ENCODE measurements at regions not wholly inside any gene's neighbourhood (a gene's known extent, or its start where the extent isn't known, plus 50 kb on each side); places are given as distances from the start of the nearest gene placed in this dataset.

GRCh38 chr2:220442012-220442411 is 814.6 kb downstream of the SLC4A3 start:
- H3K4me1 ChIP-seq (ENCODE audit: control insufficient read depth, insufficient read depth, low read length): peaks cover 21% of the 10 kb centered on the region
- no peak overlapping the region for H3K4me2 ChIP-seq (ENCODE audit: low read length)
- H3K36me3 ChIP-seq (ENCODE audit: insufficient read depth, low read length): no peaks in the 10 kb centered on the region
- H3K4me3 ChIP-seq (ENCODE audit: low read length): no peak overlapping the region
- no peaks in the 10 kb centered on the region for H3K27me3 ChIP-seq (ENCODE audit: control insufficient read depth, insufficient read depth, low read length)
- H3K9me3 ChIP-seq (replicated peaks; ENCODE audit: low read length): no peaks in the 10 kb centered on the region
- no peak overlapping the region for H3K9ac ChIP-seq (ENCODE audit: low read depth, low read length)

DNA sequence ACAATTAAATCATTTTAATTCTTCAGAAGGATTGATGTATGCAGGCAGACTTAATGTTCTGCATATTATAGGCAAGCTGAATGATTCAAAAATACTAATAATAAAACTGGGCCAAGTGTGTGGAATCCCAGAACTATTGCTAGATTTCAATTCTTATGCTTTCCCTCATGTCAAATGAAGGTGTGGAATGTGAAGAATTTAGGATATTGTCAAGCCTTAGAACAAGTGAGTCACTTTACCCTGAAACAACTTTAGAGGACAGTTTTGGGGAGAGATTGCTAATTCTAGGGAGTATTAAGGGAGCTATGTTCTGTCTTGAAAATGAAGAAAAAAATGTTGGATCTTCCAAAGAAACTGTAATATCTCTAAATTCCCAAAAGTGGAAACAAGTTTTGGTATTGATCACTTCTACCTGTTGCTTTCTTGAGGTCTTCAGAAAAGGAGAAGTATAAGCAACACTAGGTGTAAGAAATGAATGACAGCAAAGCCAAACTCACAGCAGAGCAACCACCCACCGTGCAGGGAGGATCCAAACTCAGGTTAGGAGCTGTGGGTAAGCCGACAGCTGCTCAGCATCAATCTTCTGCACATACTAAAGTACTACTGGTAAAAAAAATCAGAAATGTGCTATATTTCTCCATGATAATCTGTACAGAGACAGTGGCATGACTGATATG is 818.1 kb downstream of the SLC4A3 start:
- H3K4me2 ChIP-seq (ENCODE audit: low read length): peak overlapping the region; percentile 6
- H3K27me3 ChIP-seq (ENCODE audit: control insufficient read depth, insufficient read depth, low read length): no peaks in the 10 kb centered on the region
- peaks cover 21% of the 10 kb centered on the region for H3K4me1 ChIP-seq (ENCODE audit: control insufficient read depth, insufficient read depth, low read length)
- H3K9me3 ChIP-seq (replicated peaks; ENCODE audit: low read length): no peaks in the 10 kb centered on the region
- H3K9ac ChIP-seq (ENCODE audit: low read depth, low read length): no peak overlapping the region
- H3K4me3 ChIP-seq (ENCODE audit: low read length): no peak overlapping the region
- H3K36me3 ChIP-seq (ENCODE audit: insufficient read depth, low read length): no peaks in the 10 kb centered on the region

DNA sequence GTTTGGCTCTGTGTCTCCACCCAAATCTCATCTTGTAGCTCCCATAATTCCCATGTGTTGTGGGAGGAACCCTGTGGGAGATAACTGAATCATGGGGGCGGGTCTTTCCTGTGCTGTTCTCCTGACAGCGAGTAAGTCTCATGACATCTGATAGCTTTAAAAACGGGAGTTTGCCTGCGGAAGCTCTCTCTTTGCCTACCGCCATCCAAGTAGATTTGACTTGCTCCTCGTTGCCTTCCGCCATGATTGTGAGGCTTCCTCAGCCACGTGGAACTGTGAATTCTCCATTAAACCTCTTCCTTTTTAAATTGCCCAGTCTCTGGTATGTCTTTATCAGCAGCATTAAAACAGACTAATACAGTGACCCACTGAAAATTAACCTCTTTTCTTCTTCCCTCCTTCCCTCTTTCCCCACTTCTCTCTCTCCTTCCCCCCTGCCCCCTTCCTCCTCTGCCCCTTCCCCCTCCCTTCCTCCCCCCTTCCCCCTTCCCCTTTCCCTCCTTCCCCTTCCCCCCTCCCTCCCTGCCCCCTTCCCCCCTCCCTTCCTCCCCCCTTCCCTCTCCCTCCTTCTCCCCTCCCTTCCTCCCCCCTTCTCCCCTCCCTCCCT is 818.8 kb downstream of the SLC4A3 start:
- no peak overlapping the region for H3K4me3 ChIP-seq (ENCODE audit: low read length)
- H3K9ac ChIP-seq (ENCODE audit: low read depth, low read length): no peak overlapping the region
- H3K4me2 ChIP-seq (ENCODE audit: low read length): no peak overlapping the region
- no peaks in the 10 kb centered on the region for H3K9me3 ChIP-seq (replicated peaks; ENCODE audit: low read length)
- no peaks in the 10 kb centered on the region for H3K27me3 ChIP-seq (ENCODE audit: control insufficient read depth, insufficient read depth, low read length)
- H3K4me1 ChIP-seq (ENCODE audit: control insufficient read depth, insufficient read depth, low read length): peaks cover 21% of the 10 kb centered on the region
- no peaks in the 10 kb centered on the region for H3K36me3 ChIP-seq (ENCODE audit: insufficient read depth, low read length)

DNA sequence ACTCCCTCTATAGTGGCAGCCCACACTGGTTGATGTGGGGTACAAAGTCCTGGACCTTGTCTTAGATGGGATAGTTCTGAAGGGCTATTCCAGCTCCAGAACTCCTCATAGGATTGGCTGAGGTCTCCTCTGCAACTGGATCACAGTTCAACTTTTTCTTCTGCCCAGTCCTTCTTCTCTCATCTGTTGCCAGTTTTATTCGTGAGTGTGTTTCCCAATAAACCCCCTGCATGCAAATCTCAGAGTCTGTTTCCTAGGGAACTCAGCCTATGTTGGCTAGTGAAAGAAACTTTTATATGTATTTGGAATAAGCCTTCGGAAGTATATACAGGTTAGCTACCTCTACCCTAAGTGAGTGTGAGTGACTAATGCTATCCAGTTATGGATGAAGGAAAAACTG is 823.4 kb downstream of the SLC4A3 start:
- Histone ChIP-seq H3K4me3 (ENCODE audit: low read length) (no peak overlapping the region), H3K9me3 (replicated peaks; ENCODE audit: low read length) (no peaks in the 10 kb centered on the region), H3K4me1 (ENCODE audit: control insufficient read depth, insufficient read depth, low read length) (peaks cover 4% of the 10 kb centered on the region)

DNA sequence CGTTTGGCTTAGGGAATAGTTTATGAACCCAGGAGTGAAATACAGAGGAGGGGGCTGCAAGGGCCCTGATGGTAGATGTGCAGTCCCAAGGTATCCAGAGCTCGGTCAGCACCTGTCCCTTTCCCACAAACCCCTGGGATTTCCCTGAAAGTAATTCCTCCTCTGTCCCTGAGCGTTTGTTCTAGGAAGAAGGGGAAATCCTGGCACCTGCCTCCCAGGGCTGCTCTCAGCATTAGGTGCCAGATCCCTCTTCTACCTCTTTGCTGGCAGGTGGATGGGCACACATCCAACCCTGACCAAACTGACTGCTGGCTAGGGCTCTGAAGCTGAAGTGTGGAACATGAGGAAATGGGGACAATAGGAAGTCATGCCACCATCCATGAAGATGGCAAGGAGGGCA is 824.0 kb downstream of the SLC4A3 start:
- H3K27me3 ChIP-seq (ENCODE audit: control insufficient read depth, insufficient read depth, low read length): no peaks in the 10 kb centered on the region
- H3K9me3 ChIP-seq (replicated peaks; ENCODE audit: low read length): no peaks in the 10 kb centered on the region
- no peak overlapping the region for H3K9ac ChIP-seq (ENCODE audit: low read depth, low read length)
- no peaks in the 10 kb centered on the region for H3K36me3 ChIP-seq (ENCODE audit: insufficient read depth, low read length)
- H3K4me2 ChIP-seq (ENCODE audit: low read length): no peak overlapping the region
- H3K4me1 ChIP-seq (ENCODE audit: control insufficient read depth, insufficient read depth, low read length): no peaks in the 10 kb centered on the region
- H3K4me3 ChIP-seq (ENCODE audit: low read length): no peak overlapping the region

More for the DNA sequence above, 823.4 kb downstream of the SLC4A3 start:
- Histone ChIP-seq H3K36me3 (ENCODE audit: insufficient read depth, low read length) (no peaks in the 10 kb centered on the region), H3K4me2 (ENCODE audit: low read length) (no peak overlapping the region), H3K27me3 (ENCODE audit: control insufficient read depth, insufficient read depth, low read length) (no peaks in the 10 kb centered on the region), H3K9ac (ENCODE audit: low read depth, low read length) (no peak overlapping the region)

- Histone ChIP-seq H3K4me2 (ENCODE audit: low read length) (no peak overlapping the region), H3K36me3 (ENCODE audit: insufficient read depth, low read length) (no peaks in the 10 kb centered on the region), H3K9me3 (replicated peaks; ENCODE audit: low read length) (no peaks in the 10 kb centered on the region), H3K4me3 (ENCODE audit: low read length) (no peak overlapping the region), H3K9ac (ENCODE audit: low read depth, low read length) (no peak overlapping the region), H3K27me3 (ENCODE audit: control insufficient read depth, insufficient read depth, low read length) (no peaks in the 10 kb centered on the region), H3K4me1 (ENCODE audit: control insufficient read depth, insufficient read depth, low read length) (no peaks in the 10 kb centered on the region)
Observed at GRCh38 chr2:220452561-220452960, 825.1 kb downstream of the SLC4A3 start.

DNA sequence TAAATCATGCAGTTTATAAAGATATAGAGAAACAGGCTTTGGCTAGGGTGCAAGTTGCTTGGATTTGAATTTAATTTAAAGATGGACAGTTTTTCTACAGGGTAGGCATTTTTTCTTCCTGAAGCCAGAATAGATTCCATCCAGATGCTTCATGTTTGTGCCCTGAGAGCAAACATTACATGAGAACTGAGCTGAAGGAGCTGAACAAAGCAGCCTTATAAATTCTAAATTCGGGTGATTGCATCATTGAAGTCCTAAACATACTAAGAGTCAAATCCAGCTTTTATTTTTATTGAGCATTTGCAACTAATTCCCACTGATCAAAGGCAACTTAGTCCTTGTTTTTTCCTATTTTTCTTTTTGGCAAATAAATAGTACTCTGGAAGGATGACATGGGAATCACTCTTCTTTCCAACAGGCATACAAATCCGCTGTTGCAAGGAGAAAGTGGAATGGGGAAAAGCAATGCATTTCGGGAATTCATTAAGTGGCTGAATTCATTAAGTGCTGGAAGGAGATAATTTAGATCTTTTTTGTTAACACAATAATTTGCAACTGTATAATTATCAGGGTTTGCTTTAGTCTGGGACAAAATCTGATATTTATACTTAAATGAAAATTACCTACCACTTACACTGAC is 828.0 kb downstream of the SLC4A3 start:
- no peak overlapping the region for H3K4me2 ChIP-seq (ENCODE audit: low read length)
- H3K9ac ChIP-seq (ENCODE audit: low read depth, low read length): no peak overlapping the region
- H3K9me3 ChIP-seq (replicated peaks; ENCODE audit: low read length): no peaks in the 10 kb centered on the region
- H3K36me3 ChIP-seq (ENCODE audit: insufficient read depth, low read length): no peaks in the 10 kb centered on the region
- H3K4me1 ChIP-seq (ENCODE audit: control insufficient read depth, insufficient read depth, low read length): no peaks in the 10 kb centered on the region
- H3K4me3 ChIP-seq (ENCODE audit: low read length): no peak overlapping the region
- H3K27me3 ChIP-seq (ENCODE audit: control insufficient read depth, insufficient read depth, low read length): no peaks in the 10 kb centered on the region

GRCh38 chr2:220458051-220458450 is 830.6 kb downstream of the SLC4A3 start:
- Histone ChIP-seq H3K4me1 (ENCODE audit: control insufficient read depth, insufficient read depth, low read length) (no peaks in the 10 kb centered on the region), H3K4me3 (ENCODE audit: low read length) (no peak overlapping the region)

GRCh38 chr2:220460257-220460985 is 833.0 kb downstream of the SLC4A3 start:
- Histone ChIP-seq H3K4me3 (ENCODE audit: low read length) (no peak overlapping the region), H3K36me3 (ENCODE audit: insufficient read depth, low read length) (no peaks in the 10 kb centered on the region), H3K9me3 (replicated peaks; ENCODE audit: low read length) (no peaks in the 10 kb centered on the region), H3K4me1 (ENCODE audit: control insufficient read depth, insufficient read depth, low read length) (no peaks in the 10 kb centered on the region), H3K9ac (ENCODE audit: low read depth, low read length) (no peak overlapping the region), H3K27me3 (ENCODE audit: control insufficient read depth, insufficient read depth, low read length) (no peaks in the 10 kb centered on the region), H3K4me2 (ENCODE audit: low read length) (no peak overlapping the region)

More at GRCh38 chr2:220458051-220458450, 830.6 kb downstream of the SLC4A3 start:
- no peaks in the 10 kb centered on the region for H3K9me3 ChIP-seq (replicated peaks; ENCODE audit: low read length)
- H3K9ac ChIP-seq (ENCODE audit: low read depth, low read length): no peak overlapping the region
- H3K4me2 ChIP-seq (ENCODE audit: low read length): no peak overlapping the region
- no peaks in the 10 kb centered on the region for H3K36me3 ChIP-seq (ENCODE audit: insufficient read depth, low read length)
- no peaks in the 10 kb centered on the region for H3K27me3 ChIP-seq (ENCODE audit: control insufficient read depth, insufficient read depth, low read length)

GRCh38 chr2:220463876-220464275 is 836.4 kb downstream of the SLC4A3 start:
- Histone ChIP-seq H3K9ac (ENCODE audit: low read depth, low read length) (no peak overlapping the region), H3K9me3 (replicated peaks; ENCODE audit: low read length) (no peaks in the 10 kb centered on the region)

GRCh38 chr2:220465700-220466099 is 838.3 kb downstream of the SLC4A3 start:
- Histone ChIP-seq H3K9ac (ENCODE audit: low read depth, low read length) (no peak overlapping the region), H3K4me1 (ENCODE audit: control insufficient read depth, insufficient read depth, low read length) (peaks cover 13% of the 10 kb centered on the region), H3K4me2 (ENCODE audit: low read length) (no peak overlapping the region), H3K4me3 (ENCODE audit: low read length) (no peak overlapping the region), H3K27me3 (ENCODE audit: control insufficient read depth, insufficient read depth, low read length) (no peaks in the 10 kb centered on the region), H3K36me3 (ENCODE audit: insufficient read depth, low read length) (no peaks in the 10 kb centered on the region), H3K9me3 (replicated peaks; ENCODE audit: low read length) (no peaks in the 10 kb centered on the region)

More at GRCh38 chr2:220463876-220464275, 836.4 kb downstream of the SLC4A3 start:
- H3K4me3 ChIP-seq (ENCODE audit: low read length): no peak overlapping the region
- H3K4me2 ChIP-seq (ENCODE audit: low read length): no peak overlapping the region
- no peaks in the 10 kb centered on the region for H3K27me3 ChIP-seq (ENCODE audit: control insufficient read depth, insufficient read depth, low read length)
- no peaks in the 10 kb centered on the region for H3K36me3 ChIP-seq (ENCODE audit: insufficient read depth, low read length)
- peaks cover 4% of the 10 kb centered on the region for H3K4me1 ChIP-seq (ENCODE audit: control insufficient read depth, insufficient read depth, low read length)
